Erythroblast (primary cell): ENCODE measurements at regions not wholly inside any gene's neighbourhood (a gene's known extent, or its start where the extent isn't known, plus 50 kb on each side); places are given as distances from the start of the nearest gene placed in this dataset.

Experiments used
- GATA1 ChIP-seq: IDR thresholded peaks from 2 replicates; pipeline ENCODE4 v1.6.1; 2011; ENCODE audit warnings: low read depth, mild to moderate bottlenecking, control low read depth, low read length, moderate library complexity
- POLR2A ChIP-seq: IDR thresholded peaks from 2 replicates; pipeline ENCODE4 v1.6.1; 2011; ENCODE audit warnings: mild to moderate bottlenecking, low read length

DNA sequence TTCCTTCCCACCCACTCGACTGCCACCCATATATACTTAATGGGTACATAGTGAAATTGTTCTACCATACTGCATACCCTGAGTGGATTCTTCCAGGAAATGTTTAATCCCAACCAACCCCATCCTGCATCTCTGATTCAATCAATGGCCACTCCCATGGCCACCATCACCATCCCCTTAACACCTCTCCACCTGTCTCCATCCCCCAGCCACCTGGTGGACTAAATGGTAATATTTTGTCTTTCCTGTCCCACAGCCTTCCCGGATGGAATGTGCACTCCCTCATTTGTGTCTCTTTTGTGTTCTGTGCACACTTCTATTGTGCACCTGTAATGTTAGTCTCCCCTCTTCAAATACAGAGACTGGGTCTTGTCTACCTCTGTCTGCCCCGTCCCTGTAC, 259.9 kb downstream of the ALDH8A1 start:
- TF ChIP-seq POLR2A, result no peak
- TF ChIP-seq GATA1, result no peak
